PFSK-1 (cell line): ENCODE measurements at regions not wholly inside any gene's neighbourhood (a gene's known extent, or its start where the extent isn't known, plus 50 kb on each side); places are given as distances from the start of the nearest gene placed in this dataset.

Experiments
- REST ChIP-seq, 2 experiments: IDR thresholded peaks; 2 replicates each; pipeline versions ENCODE4 v1.6.1 to v1.8.0; 2011 to 2012; ENCODE audit warnings: low read depth in 2 of 2, low read length in 2 of 2, control low read depth in 1 of 2, inconsistent platforms in 1 of 2, mild to moderate bottlenecking in 1 of 2, moderate library complexity in 1 of 2; ENCODE audit not compliant: insufficient read depth in 1 of 2
- TAF1 ChIP-seq: IDR thresholded peaks from 2 replicates; pipeline ENCODE4 v1.6.1; 2012; ENCODE audit warnings: low read length, control low read depth, borderline replicate concordance; ENCODE audit not compliant: insufficient read depth

GRCh38 chr6:137762168-137763090 lies 104.6 kb upstream of the TNFAIP3 start:
- TF ChIP-seq TAF1 (no peak), REST (IDR thresholded peaks at IDR 0.05; ENCODE audit: insufficient read depth in 1 of 2, low read depth in 2 of 2, low read length in 2 of 2) (no peak)
